Motor neuron (in vitro differentiated cells): ENCODE measurements at regions not wholly inside any gene's neighbourhood (a gene's known extent, or its start where the extent isn't known, plus 50 kb on each side); places are given as distances from the start of the nearest gene placed in this dataset.

ENCODE experiments used
- ATAC-seq, 8 experiments: fragments of 200-7000 bp; cut with Tn5 transposase; replicated peaks in 6 of 8; 2 replicates each; pipeline ENCODE4 v1.8.0; 2021; ENCODE audit warnings: mild to moderate bottlenecking in 8 of 8, moderate library complexity in 8 of 8
- H3K27ac ChIP-seq, 2 donors: fragments of 250-450 bp; sonication (Bioruptor Pico); 2 replicates each; pipeline ENCODE4 v1.9.0; 2021; ENCODE audit warnings: antibody characterized with exemption in 2 of 2, mild to moderate bottlenecking in 2 of 2, moderate library complexity in 1 of 2
- H3K4me1 ChIP-seq, 2 donors: fragments of 250-450 bp; sonication (Bioruptor Pico); replicated peaks in 1 of 2; 2 replicates each; pipeline ENCODE4 v1.6.1; 2021; ENCODE audit warnings: antibody characterized with exemption in 2 of 2, mild to moderate bottlenecking in 2 of 2, moderate library complexity in 1 of 2
- H3K4me3 ChIP-seq, 5 donors: fragments of 250-450 bp; sonication (Bioruptor Pico); 2 replicates each; pipeline ENCODE4 v1.9.0; 2021; ENCODE audit warnings: antibody characterized with exemption in 5 of 5, mild to moderate bottlenecking in 5 of 5, moderate library complexity in 4 of 5
- WGBS, 10 experiments: fragments of 450-650 bp; shearing (Covaris generic); methylation state at CpG; one replicate each; pipeline ENCODE4 v1.0.0; 2022; 5-methylcytosine and 5-hydroxymethylcytosine counted together
- in situ Hi-C, 9 experiments: fragments of 400-800 bp; cut with MboI; loops; one replicate each; pipeline ENCODE4 v1.15.0; 2021; ENCODE audit warnings: low sequenced_read_pairs in 9 of 9, low pct_unique_long_range_greater_than_20kb in 2 of 9; ENCODE audit not compliant: unreplicated experiment in 9 of 9

- peaks cover 47 to 58% of the 10 kb centered on the region in 2 donors for H3K4me1 ChIP-seq
- in situ Hi-C loops = no loop called here
- no peak overlapping the region for H3K4me3 ChIP-seq
- 80 to 100% (median 100%) methylated on average over 1 to 2 of the region's 5 CpGs; no CpG with 5 or more reads in 5 of the 10 experiments for WGBS, 10 experiments
- H3K27ac ChIP-seq = peak overlapping the region in 1 of 2 donors; percentile 8
- ATAC-seq = no peak
Observed at GRCh38 chr2:10208736-10209135, 86.2 kb downstream of the RRM2 start.

DNA sequence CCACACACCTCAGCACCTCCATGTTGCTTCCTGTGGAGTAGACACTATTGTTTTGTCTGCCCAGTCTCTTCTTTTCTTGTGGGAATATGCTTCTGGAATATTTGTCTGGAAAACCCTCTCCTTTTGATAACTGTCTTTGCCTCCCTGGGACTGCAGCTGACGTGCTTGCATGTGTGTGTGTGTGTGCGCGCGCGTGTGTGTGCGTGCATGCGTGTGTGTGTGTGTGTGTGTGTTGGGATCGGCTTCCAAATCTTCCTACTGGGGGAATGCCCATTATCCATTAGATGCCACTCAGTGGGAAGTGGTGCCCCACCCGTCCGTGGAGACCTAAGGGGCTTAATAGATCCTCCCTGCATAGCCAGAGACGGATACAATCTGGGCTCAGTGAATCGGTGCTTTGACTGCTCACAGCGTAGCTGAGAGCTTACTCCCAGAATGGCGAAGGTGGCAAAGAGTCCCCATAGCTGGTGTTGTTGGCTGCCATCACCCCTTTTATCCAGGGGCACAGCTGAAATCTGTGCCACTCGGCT is 86.9 kb downstream of the RRM2 start:
- in situ Hi-C loops = no loop called here
- Histone ChIP-seq H3K4me1 (peaks cover 42 to 50% of the 10 kb centered on the region in 2 donors), H3K27ac (no peak overlapping the region), H3K4me3 (no peak overlapping the region)
- WGBS, 10 experiments = 84 to 93% (median 88%) methylated on average over 2 to 10 of the region's 15 CpGs; no CpG with 5 or more reads in 6 of the 10 experiments
- no peak for ATAC-seq

DNA sequence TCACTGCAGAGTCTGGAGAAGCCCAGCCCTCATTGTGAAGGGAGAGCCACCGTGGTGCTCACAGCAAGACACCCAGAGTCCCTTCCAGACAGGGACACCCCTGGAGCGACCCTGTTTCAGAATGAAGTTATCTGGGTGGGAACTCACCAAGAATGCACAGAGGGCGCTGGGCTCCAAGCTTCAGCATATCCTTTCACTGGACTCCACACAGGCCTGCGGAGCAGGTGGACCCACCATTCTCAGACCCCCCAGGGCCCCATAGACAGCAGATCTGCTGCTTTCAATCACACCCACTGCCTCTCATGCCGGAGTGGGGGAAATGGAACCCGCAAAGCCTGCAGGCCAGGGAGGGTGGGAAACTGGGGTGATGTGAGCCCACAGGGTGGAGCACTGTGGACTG is 87.8 kb downstream of the RRM2 start:
- in situ Hi-C loops = no loop called here
- no peak for ATAC-seq
- peaks cover 33 to 42% of the 10 kb centered on the region in 2 donors for H3K4me1 ChIP-seq
- WGBS, 10 experiments = 81 to 100% methylated on average over 1 to 3 of the region's 6 CpGs; no CpG with 5 or more reads in 8 of the 10 experiments
- H3K4me3 ChIP-seq = no peak overlapping the region
- no peak overlapping the region for H3K27ac ChIP-seq

DNA sequence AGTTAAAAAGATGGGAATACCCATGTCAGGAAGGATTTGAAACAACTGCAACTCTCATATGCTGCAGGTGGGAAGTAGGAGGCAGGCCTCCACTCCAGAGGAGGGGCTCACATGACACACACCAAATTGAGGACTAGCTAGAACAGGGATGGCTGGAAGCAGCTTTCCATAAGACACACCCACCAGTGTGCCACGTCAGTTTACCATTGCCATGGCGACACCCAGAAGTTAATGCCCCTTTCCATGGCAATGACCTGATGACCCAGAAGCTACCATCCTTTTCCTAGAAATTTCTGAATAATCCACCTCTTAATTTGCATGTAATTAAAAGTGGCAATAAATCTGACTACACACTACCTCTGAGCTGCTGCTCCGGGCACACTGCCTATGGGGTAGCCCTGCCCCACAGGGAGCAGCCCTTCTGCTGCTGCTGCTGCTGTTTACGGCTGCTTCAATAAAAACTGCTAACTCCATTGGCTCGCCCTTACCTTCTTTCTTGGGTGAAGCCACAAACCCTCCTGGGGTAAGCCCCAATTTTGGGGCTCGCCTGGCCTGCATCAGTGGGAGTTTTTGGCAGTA is 89.4 kb downstream of the RRM2 start:
- WGBS, 10 experiments = 40 to 100% (median 58%) methylated on average over 1 to 4 of the region's 6 CpGs; no CpG with 5 or more reads in 3 of the 10 experiments
- peaks cover 40 to 45% of the 10 kb centered on the region in 2 donors for H3K4me1 ChIP-seq
- peak; percentile 76 to 94 (median 84) for ATAC-seq
- in situ Hi-C loops = no loop called here
- H3K4me3 ChIP-seq = no peak overlapping the region
- H3K27ac ChIP-seq = no peak overlapping the region

DNA sequence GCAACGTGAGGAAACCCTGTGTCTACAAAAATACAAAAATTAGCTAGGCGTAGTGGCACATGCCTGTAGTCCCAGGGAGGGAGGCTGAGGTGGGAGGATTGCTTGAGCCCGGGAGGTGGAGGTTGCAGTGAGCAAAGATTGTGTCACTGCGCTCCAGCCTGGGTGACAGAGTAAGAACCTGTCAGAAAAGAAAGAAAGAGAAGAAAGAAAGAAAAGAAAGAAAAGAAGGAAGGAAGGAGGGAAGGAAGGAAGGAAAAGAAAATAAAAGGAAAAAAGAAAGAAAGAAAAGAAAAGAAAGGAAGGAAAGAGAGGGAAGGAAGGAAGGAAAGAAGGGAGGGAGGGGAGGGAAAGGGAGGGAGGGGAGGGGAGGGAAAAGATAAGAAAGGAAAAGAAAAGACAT is 89.9 kb upstream of the HPCAL1 start:
- Histone ChIP-seq H3K4me1 (peaks cover 47 to 54% of the 10 kb centered on the region in 2 donors), H3K27ac (no peak overlapping the region), H3K4me3 (no peak overlapping the region)
- 40 to 100% (median 95%) methylated on average over 1 to 4 of the region's 4 CpGs; no CpG with 5 or more reads in 1 of the 10 experiments for WGBS, 10 experiments
- ATAC-seq = no peak
- in situ Hi-C loops = no loop called here

DNA sequence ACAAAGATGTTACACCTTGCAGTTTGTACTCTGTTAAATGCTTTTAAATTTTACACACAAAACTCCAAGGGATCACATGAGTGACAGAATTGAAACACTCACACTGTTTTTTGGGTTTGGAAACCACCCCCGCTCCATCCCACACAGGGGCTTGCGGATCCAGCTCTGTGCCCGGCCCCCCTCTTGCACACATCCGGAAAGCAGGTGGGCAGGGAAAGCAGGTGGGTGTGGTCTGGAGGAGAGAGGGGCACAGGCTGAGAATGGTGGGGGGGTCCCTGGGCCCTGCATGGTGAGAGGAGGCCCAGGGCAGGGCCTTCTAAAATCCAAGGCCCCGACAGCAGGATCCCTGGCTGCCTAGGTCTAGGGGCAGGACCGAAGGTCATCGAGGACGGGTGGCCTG is 88.5 kb upstream of the HPCAL1 start:
- in situ Hi-C loops = no loop called here
- Histone ChIP-seq H3K4me3 (no peak overlapping the region), H3K27ac (no peak overlapping the region), H3K4me1 (peaks cover 36 to 53% of the 10 kb centered on the region in 2 donors)
- 77 to 100% (median 90%) methylated on average over 1 to 7 of the region's 8 CpGs; no CpG with 5 or more reads in 6 of the 10 experiments for WGBS, 10 experiments
- ATAC-seq = no peak

- WGBS, 10 experiments = 89 to 100% (median 91%) methylated on average over 1 to 7 of the region's 7 CpGs; no CpG with 5 or more reads in 2 of the 10 experiments
- in situ Hi-C loops = no loop called here
- H3K4me3 ChIP-seq = no peak overlapping the region
Observed at GRCh38 chr2:10215393-10215935, 87.2 kb upstream of the HPCAL1 start.

DNA sequence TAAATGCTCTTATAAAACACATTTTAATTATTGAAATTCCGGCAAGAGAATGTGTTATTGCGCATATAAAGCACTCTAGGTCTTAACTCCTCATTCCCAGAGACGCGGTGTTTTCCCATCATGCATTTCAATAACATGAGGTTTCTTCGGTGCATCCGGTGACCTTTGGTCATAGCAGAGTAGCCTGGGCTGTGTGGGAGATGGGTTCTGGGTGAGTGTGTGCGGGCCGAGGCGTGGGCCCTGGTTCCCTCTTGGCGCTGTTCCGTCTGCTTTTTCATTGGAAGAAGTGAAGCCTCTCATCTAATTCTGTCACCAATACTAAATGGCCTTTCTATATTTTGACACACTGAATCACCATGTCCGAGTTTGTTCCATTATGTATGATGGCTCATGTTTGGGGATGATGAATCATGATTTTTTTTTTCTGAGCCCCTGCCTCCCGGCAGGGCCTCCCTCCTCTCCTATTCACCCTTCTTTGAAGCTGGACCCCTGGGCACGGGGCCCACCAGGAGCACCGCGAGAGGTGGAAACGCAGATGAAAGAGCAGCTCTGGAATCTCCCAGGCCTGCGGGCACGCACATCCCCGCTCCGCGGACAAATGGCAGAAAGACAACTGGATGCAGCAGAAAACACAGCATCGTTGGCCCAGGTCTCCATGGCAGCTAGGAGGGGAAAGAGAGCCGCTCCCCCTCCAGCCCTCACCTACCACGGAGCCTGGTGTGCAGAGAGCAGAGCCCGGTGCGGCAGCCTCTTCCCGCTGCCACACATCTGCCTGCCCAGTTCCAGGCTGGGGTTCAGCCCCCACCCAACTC is 85.8 kb upstream of the HPCAL1 start:
- H3K27ac ChIP-seq = peak overlapping the region in 1 of 2 donors; percentile 44
- in situ Hi-C loops = no loop called here
- peaks cover 35 to 51% of the 10 kb centered on the region in 2 donors for H3K4me1 ChIP-seq
- no peak overlapping the region for H3K4me3 ChIP-seq
- ATAC-seq = peak in 6 of 8 experiments; percentile 6 to 75 (median 63)
- WGBS, 10 experiments = 21 to 93% (median 74%) methylated on average over 1 to 14 of the region's 28 CpGs; no CpG with 5 or more reads in 1 of the 10 experiments

More at GRCh38 chr2:10215393-10215935, 87.2 kb upstream of the HPCAL1 start:
- no peak for ATAC-seq
- Histone ChIP-seq H3K27ac (no peak overlapping the region), H3K4me1 (peaks cover 33 to 51% of the 10 kb centered on the region in 2 donors)

DNA sequence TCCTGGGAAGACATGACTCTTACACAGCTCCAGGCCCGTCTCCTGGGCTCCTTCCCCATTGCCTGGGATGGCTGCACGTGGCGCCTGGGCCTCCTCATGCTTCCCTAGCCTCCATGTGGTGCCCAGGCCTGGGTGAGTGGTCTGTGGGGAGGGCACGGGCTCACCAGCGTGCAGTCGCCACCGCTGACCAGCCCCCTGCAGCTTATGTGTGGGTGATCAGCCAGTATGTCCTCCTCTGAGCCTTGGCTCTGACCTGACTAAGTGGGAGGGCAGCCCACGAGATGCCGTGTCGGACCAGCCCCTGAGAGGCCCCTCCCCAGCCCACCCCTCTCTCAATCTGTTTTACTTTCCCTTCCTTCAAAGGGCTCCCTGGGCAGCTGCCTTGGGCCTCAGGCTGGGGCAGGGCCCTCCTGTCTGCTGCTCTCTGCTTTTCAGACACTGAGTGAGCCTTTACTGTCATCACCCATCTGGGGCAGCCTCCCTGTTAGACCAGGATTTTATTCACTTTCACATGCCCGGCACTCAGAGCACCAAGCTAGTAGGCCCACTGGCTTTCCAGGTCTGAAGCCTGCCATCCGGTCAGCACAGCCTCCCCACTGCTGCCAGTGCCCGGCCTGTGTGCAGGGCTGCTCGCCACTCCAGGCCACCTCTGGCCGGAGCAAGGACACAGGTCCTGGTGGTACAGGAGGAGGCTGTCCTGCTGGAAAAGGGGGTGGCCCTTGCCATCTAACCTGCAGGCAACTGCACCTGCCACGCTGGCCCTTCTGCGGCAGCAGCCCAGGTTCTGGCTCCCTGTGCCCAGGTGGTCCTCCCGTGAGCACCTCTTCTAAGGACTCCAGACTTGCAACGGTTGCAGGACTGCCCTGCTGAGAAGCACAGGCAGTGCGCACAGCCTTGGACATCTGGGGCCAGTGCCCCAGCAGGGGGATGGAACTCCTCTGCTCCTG is 84.9 kb upstream of the HPCAL1 start:
- WGBS, 10 experiments = 76 to 100% (median 83%) methylated on average over 1 to 4 of the region's 20 CpGs; no CpG with 5 or more reads in 5 of the 10 experiments

GRCh38 chr2:10220045-10220901 is 82.4 kb upstream of the HPCAL1 start:
- in situ Hi-C loops = no loop called here
- ATAC-seq = no peak
- 0 to 90% (median 79%) methylated on average over 1 to 15 of the region's 26 CpGs; no CpG with 5 or more reads in 3 of the 10 experiments for WGBS, 10 experiments
- Histone ChIP-seq H3K4me1 (peaks cover 43 to 60% of the 10 kb centered on the region in 2 donors), H3K27ac (no peak overlapping the region), H3K4me3 (no peak overlapping the region)

More for the DNA sequence above, 84.9 kb upstream of the HPCAL1 start:
- peak overlapping the region in 1 of 2 donors; percentile 44 for H3K27ac ChIP-seq
- ATAC-seq = peak; percentile 50 to 77 (median 72)
- peaks cover 36 to 53% of the 10 kb centered on the region in 2 donors for H3K4me1 ChIP-seq
- in situ Hi-C loops = no loop called here
- no peak overlapping the region for H3K4me3 ChIP-seq

DNA sequence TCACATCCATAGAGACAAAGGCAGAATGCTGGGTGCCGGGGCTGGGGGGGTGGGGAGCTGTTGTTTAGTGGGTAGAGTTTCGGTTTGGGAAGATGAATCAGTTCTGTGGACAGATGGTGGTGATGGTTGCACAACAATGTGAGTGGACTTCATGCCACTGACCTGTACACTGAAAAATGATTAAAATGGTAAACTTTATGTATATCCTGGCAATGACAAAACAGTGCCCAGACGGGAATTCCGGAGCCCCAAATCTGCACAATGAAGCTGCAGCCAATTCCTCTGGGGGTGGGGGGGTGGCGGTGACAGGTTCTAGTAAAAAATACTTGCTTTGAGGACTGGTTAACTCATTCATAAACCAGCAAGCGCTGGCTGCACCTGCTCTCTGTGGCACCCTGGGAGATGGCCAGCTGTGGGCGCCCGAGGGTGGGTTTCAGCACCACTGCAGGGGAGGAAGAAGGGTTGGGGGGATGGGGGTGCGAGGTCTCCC is 81.8 kb upstream of the HPCAL1 start:
- in situ Hi-C loops = no loop called here
- H3K4me1 ChIP-seq = peaks cover 46 to 66% of the 10 kb centered on the region in 2 donors
- H3K27ac ChIP-seq = no peak overlapping the region
- H3K4me3 ChIP-seq = no peak overlapping the region
- WGBS, 10 experiments = 89% methylated on average over 5 of the region's 9 CpGs; no CpG with 5 or more reads in 9 of the 10 experiments
- peak in 1 of 8 experiments; percentile 52 for ATAC-seq
